NB4 (cell line): ENCODE measurements at regions not wholly inside any gene's neighbourhood (a gene's known extent, or its start where the extent isn't known, plus 50 kb on each side); places are given as distances from the start of the nearest gene placed in this dataset.

Experiments used
- DNase-seq: peaks from one replicate; pipeline ENCODE4 v3.0.0; 2010; ENCODE audit warnings: low read depth
- H3K4me3 ChIP-seq: one replicate; pipeline ENCODE4 v1.5.1; 2011; ENCODE audit warnings: mild to moderate bottlenecking, low read depth, low read length, moderate library complexity
- MAX ChIP-seq: IDR thresholded peaks from 2 replicates; pipeline ENCODE4 v1.6.1; 2011; ENCODE audit warnings: low read depth, low read length
- MYC ChIP-seq: IDR thresholded peaks from 2 replicates; pipeline ENCODE4 v1.6.1; 2011; ENCODE audit warnings: low read depth, low read length
- POLR2A ChIP-seq: IDR thresholded peaks from 2 replicates; pipeline ENCODE4 v1.6.1; 2011; ENCODE audit warnings: mild to moderate bottlenecking; ENCODE audit not compliant: insufficient read length; ENCODE audit errors: extremely low read depth
- TF ChIP-seq, protein P1 (sequence below): IDR thresholded peaks from one replicate; pipeline ENCODE4 v1.5.1; 2012; ENCODE audit warnings: low read depth, low read length

GRCh38 chr13:74074723-74075122 lies 59.5 kb downstream of the KLF12 start:
- TF ChIP-seq MAX (no peak), MYC (no peak), POLR2A (no peak)
- TF ChIP-seq, protein P1, sequence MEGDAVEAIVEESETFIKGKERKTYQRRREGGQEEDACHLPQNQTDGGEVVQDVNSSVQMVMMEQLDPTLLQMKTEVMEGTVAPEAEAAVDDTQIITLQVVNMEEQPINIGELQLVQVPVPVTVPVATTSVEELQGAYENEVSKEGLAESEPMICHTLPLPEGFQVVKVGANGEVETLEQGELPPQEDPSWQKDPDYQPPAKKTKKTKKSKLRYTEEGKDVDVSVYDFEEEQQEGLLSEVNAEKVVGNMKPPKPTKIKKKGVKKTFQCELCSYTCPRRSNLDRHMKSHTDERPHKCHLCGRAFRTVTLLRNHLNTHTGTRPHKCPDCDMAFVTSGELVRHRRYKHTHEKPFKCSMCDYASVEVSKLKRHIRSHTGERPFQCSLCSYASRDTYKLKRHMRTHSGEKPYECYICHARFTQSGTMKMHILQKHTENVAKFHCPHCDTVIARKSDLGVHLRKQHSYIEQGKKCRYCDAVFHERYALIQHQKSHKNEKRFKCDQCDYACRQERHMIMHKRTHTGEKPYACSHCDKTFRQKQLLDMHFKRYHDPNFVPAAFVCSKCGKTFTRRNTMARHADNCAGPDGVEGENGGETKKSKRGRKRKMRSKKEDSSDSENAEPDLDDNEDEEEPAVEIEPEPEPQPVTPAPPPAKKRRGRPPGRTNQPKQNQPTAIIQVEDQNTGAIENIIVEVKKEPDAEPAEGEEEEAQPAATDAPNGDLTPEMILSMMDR = no peak
- DNase-seq = no peak

DNA sequence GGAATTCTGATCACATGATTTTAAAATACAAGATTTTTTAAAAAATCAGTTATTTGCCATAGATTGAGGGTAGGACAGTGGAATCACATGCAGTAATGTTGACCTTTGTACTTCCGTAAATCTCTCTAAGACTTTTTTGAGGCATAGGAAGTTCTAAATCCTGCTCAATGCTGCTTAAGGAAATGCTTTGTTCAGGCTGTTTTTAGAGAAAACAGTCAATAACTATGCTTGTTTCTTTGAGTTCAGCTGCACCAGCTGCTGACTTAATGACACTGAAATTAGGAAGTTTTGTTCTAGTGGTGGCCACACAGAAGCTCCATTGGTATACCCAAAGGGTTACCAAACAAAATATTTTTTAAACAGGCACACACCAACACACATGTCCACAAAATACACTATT lies 60.9 kb downstream of the KLF12 start:
- DNase-seq = no peak
- no peak overlapping the region for H3K4me3 ChIP-seq
- TF ChIP-seq, protein P1 = no peak
- no peak for TF ChIP-seq POLR2A
- no peak for TF ChIP-seq MAX
- TF ChIP-seq MYC = no peak

More at GRCh38 chr13:74074723-74075122, 59.5 kb downstream of the KLF12 start:
- H3K4me3 ChIP-seq = no peak overlapping the region

DNA sequence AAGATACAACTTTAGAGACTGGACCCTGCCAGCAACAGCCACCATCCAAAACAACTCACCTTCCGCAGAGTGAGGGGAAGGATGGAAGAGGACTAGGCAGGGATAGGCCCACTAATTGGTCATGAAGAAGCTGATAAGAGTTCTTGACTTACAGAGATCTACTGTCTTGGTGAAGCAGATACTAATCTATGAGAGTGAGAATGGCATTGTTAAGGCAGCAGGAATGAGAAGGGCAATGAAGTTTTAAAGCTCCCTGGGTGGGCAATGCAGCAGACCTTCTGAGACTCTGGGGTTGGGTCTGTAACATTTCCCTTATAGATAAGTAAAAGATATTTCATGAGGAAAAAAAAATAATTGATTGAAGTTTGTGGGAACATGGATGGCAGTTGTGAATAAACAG lies 63.7 kb downstream of the KLF12 start:
- no peak for DNase-seq
- TF ChIP-seq POLR2A (no peak), MAX (no peak), MYC (no peak)
- TF ChIP-seq, protein P1 = no peak
- H3K4me3 ChIP-seq = no peak overlapping the region

DNA sequence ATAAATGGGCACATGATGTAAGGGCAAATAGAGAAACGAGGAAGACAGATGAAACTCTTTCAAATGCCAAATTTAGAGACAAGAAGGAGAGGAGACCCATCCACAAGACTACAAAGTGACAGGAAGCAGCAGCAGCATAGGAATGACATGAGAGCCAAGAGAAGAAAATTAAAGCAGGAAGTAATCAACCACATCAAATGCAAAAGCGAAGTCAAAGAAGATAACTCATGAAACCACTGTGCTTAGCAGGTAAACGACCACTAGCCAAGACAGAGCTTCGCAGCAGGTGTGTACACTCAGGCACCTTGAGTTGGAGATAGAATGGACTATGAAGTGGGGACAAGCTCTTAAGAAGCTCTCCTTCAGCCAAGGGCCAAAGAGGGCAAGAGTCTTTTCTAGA lies 64.1 kb downstream of the KLF12 start:
- TF ChIP-seq, protein P1 = no peak
- TF ChIP-seq MYC (no peak), MAX (no peak), POLR2A (no peak)
- DNase-seq = no peak
- no peak overlapping the region for H3K4me3 ChIP-seq

GRCh38 chr13:74068471-74068870 lies 65.7 kb downstream of the KLF12 start:
- DNase-seq = no peak
- TF ChIP-seq, protein P1 = no peak
- TF ChIP-seq MAX (no peak), MYC (no peak), POLR2A (no peak)
- H3K4me3 ChIP-seq = no peak overlapping the region

- TF ChIP-seq MAX (no peak), MYC (no peak)
- no peak overlapping the region for H3K4me3 ChIP-seq
- no peak for DNase-seq
Measured at GRCh38 chr13:74067818-74068217, 66.4 kb downstream of the KLF12 start.
